Pancreas (tissue), 10 donors: ENCODE measurements at regions not wholly inside any gene's neighbourhood (a gene's known extent, or its start where the extent isn't known, plus 50 kb on each side); places are given as distances from the start of the nearest gene placed in this dataset.

Source experiments
- ATAC-seq, 4 donors: fragments of 200-7000 bp; cut with Tn5 transposase; one replicate each; pipeline versions ENCODE4 v1.8.0 to v1.9.1; 2020; ENCODE audit warnings: mild to moderate bottlenecking in 4 of 4, moderate library complexity in 4 of 4
- DNase-seq, 6 donors: peaks; one replicate each; pipeline ENCODE4 v3.0.0-alpha.2; 2020
- FAIRE-seq: peaks from 2 replicates; lab custom pipeline; 2012; peaks lifted over from hg19 to GRCh38; lab: Jason Lieb, UNC
- H3K27ac ChIP-seq, 4 donors: fragments of 200-600 bp; sonication (generic); 1 replicate in 3 of 4; 2 replicates in 1 of 4; pipeline versions ENCODE4 v1.5.0 to v1.8.0; 2020
- H3K27me3 ChIP-seq, 4 donors: fragments of 200-600 bp; one replicate each; pipeline ENCODE4 v1.8.0; 2021
- H3K36me3 ChIP-seq, 3 donors: fragments of 200-600 bp; sonication (generic) in 1 of 3; one replicate each; pipeline versions ENCODE4 v1.5.0 to v1.8.0; 2020 to 2021
- H3K4me1 ChIP-seq, 3 donors: fragments of 200-600 bp; one replicate each; pipeline ENCODE4 v1.8.0; 2021
- H3K4me3 ChIP-seq, 4 donors: fragments of 200-600 bp; sonication (generic) in 2 of 4; one replicate each; pipeline versions ENCODE4 v1.5.0 to v1.8.0; 2020 to 2021
- H3K9me3 ChIP-seq, 4 donors: fragments of 200-600 bp; one replicate each; pipeline ENCODE4 v1.8.0; 2021
- WGBS, 2 donors: extraction: QIAGEN DNeasy Blood & Tissue Kit; methylation state at CpG; one replicate each; pipeline ENCODE4 v1.1.7; 2013; 5-methylcytosine and 5-hydroxymethylcytosine counted together
- intact Hi-C, 3 donors: fragments of 100-400 bp; cut with DNase I; formaldehyde crosslinking; loops; one replicate each; pipeline versions ENCODE4 v1.11.1 to v1.14.2; 2022
- TF ChIP-seq, protein P1 (sequence below), 4 donors: fragments of 200-600 bp; sonication (generic) in 3 of 4; IDR thresholded peaks; one replicate each; pipeline versions ENCODE4 v1.5.0 to v1.8.0; 2021; ENCODE audit warnings: antibody characterized with exemption in 4 of 4
- donor health status: healthy with polysubstance abuse.
- donor health status: DM: no; HTN: no; CAD: no; lungs with moderate emphysema.
- donor health status: DM: no; HTN: no; CAD: no.
- donor health status: control.
- donor health status: control.
- donor health status: Bipolar disorder and iron deficiency.
- donor health status: DM: yes; HTN: yes; CAD: no.
- donor health status: DM: no; HTN: no; CAD: no.
- donor health status: DM: no; HTN: no; CAD: no.
- donor health status: DM: yes; HTN: yes; CAD: no.

DNA sequence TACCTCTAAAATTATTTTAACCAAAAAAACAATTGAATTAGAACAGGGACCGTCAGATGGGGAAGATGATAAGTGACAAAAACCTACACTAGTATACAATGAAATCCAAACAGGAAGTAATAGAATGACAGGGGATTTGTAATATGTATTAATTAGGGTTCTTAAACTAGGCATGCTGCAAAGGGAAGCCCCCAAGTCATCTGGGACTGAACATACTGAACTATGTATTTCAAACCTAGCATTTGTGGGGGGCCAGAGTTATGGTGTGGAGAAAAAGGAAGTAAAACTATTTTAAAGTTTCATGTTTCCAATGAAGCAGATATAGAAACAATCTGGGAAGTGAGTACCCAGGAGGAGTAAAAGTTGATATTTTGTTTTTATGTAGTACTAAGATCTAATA, 133.2 kb upstream of the HS3ST3A1 start:
- no peak for DNase-seq
- intact Hi-C loops, result no loop called here
- no peak for ATAC-seq
- no peak overlapping the region for H3K27ac ChIP-seq
- TF ChIP-seq, protein P1, sequence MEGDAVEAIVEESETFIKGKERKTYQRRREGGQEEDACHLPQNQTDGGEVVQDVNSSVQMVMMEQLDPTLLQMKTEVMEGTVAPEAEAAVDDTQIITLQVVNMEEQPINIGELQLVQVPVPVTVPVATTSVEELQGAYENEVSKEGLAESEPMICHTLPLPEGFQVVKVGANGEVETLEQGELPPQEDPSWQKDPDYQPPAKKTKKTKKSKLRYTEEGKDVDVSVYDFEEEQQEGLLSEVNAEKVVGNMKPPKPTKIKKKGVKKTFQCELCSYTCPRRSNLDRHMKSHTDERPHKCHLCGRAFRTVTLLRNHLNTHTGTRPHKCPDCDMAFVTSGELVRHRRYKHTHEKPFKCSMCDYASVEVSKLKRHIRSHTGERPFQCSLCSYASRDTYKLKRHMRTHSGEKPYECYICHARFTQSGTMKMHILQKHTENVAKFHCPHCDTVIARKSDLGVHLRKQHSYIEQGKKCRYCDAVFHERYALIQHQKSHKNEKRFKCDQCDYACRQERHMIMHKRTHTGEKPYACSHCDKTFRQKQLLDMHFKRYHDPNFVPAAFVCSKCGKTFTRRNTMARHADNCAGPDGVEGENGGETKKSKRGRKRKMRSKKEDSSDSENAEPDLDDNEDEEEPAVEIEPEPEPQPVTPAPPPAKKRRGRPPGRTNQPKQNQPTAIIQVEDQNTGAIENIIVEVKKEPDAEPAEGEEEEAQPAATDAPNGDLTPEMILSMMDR (IDR thresholded peaks at IDR 0.05), result no peak
- no peaks in the 10 kb centered on the region for H3K27me3 ChIP-seq
- 32 to 52% methylated on average over 1 of the region's 1 CpG for WGBS, 2 donors
- no peaks in the 10 kb centered on the region for H3K36me3 ChIP-seq
- H3K4me3 ChIP-seq, result no peak overlapping the region
- H3K9me3 ChIP-seq, result no peaks in the 10 kb centered on the region
- no peak for FAIRE-seq
- no peaks in the 10 kb centered on the region for H3K4me1 ChIP-seq

DNA sequence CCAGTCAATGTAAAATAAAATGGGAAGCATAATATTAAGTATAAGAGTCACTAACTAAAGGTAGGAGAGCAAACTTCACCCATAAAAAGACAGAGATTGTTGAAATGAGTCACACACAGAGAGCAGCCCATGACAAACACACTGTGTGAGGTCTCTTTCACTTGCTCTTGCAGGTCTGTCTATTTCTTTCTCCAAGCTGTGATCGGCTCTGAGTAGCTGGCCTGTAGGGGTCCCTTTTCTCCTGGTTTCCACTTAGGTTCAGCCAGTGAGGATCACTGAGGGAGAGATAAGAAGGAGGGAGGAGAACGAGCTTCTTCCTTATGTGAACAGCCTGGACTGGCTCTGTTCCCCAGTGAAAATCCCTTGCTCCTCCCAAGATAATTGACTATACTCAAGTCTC, 133.7 kb upstream of the HS3ST3A1 start:
- 33 to 35% methylated on average over 2 of the region's 2 CpGs for WGBS, 2 donors
- Histone ChIP-seq H3K4me3 (no peak overlapping the region), H3K27me3 (no peaks in the 10 kb centered on the region), H3K4me1 (no peaks in the 10 kb centered on the region), H3K36me3 (no peaks in the 10 kb centered on the region), H3K27ac (no peak overlapping the region), H3K9me3 (no peaks in the 10 kb centered on the region)
- intact Hi-C loops, result no loop called here
- ATAC-seq (no peak), DNase-seq (no peak), FAIRE-seq (no peak)
- TF ChIP-seq, protein P1 (IDR thresholded peaks at IDR 0.05), result no peak

DNA sequence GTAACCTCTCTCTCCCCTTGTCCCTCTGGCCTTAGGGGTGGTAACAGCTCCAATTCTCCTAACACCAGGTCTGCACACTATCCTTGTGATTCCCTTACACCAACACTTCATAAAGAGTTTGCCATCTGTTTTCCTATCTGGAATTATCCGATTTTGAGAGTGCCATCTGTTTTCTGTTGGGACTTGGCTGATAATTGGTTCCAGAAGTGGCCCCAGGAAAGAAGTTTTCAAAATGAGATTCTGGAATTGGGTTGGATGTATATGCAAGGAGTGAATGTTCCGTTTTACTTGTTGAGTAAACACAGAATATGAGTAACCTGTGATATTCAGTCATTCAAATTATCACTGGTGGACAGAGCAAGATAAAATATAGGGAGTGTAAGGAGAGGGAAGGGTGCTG, 134.1 kb upstream of the HS3ST3A1 start:
- 64 to 70% methylated on average over 2 of the region's 2 CpGs for WGBS, 2 donors
- no peaks in the 10 kb centered on the region for H3K9me3 ChIP-seq
- TF ChIP-seq, protein P1 (IDR thresholded peaks at IDR 0.05), result no peak
- no peaks in the 10 kb centered on the region for H3K27me3 ChIP-seq
- no peak overlapping the region for H3K4me3 ChIP-seq
- H3K4me1 ChIP-seq, result no peaks in the 10 kb centered on the region
- H3K27ac ChIP-seq, result no peak overlapping the region
- ATAC-seq (no peak), FAIRE-seq (no peak), DNase-seq (no peak)
- no peaks in the 10 kb centered on the region for H3K36me3 ChIP-seq
- intact Hi-C loops, result no loop called here

GRCh38 chr17:13736916-13737315, 135.2 kb upstream of the HS3ST3A1 start:
- intact Hi-C loops, result no loop called here
- Histone ChIP-seq H3K27ac (no peak overlapping the region), H3K9me3 (no peaks in the 10 kb centered on the region), H3K4me3 (no peak overlapping the region), H3K4me1 (no peaks in the 10 kb centered on the region), H3K36me3 (no peaks in the 10 kb centered on the region), H3K27me3 (no peaks in the 10 kb centered on the region)
- TF ChIP-seq, protein P1 (IDR thresholded peaks at IDR 0.05), result no peak
- DNase-seq, result no peak
- no peak for FAIRE-seq
- no peak for ATAC-seq

DNA sequence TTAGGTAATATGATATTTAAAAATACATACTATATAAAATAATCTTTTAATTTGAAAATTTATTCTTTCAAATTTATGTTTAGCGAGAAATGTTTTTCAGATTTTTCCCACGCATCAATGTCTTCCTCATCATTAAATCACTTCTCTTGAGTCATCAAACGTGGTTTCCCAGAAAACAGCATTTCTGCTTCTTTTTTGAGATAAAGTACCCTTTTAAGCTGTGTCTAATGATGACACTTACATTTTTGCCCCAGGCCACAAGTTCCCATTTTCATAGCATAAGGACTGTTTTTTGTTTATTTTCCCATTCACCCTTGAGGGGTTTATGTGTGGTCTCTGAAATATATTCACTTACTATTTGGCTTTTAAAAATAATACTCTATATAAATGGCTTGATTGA, 139.0 kb upstream of the HS3ST3A1 start:
- H3K36me3 ChIP-seq, result no peaks in the 10 kb centered on the region
- no peaks in the 10 kb centered on the region for H3K4me1 ChIP-seq
- DNase-seq (no peak), ATAC-seq (no peak), FAIRE-seq (no peak)
- intact Hi-C loops, result no loop called here
- 73 to 78% methylated on average over 3 of the region's 3 CpGs for WGBS, 2 donors
- TF ChIP-seq, protein P1 (IDR thresholded peaks at IDR 0.05), result no peak
- no peak overlapping the region for H3K27ac ChIP-seq
- H3K9me3 ChIP-seq, result no peaks in the 10 kb centered on the region
- H3K4me3 ChIP-seq, result no peak overlapping the region
- no peaks in the 10 kb centered on the region for H3K27me3 ChIP-seq
